ENCODE measurements at regions not wholly inside any gene's neighbourhood (a gene's known extent, or its start where the extent isn't known, plus 50 kb on each side); places are given as distances from the start of the nearest gene placed in this dataset.

DNA sequence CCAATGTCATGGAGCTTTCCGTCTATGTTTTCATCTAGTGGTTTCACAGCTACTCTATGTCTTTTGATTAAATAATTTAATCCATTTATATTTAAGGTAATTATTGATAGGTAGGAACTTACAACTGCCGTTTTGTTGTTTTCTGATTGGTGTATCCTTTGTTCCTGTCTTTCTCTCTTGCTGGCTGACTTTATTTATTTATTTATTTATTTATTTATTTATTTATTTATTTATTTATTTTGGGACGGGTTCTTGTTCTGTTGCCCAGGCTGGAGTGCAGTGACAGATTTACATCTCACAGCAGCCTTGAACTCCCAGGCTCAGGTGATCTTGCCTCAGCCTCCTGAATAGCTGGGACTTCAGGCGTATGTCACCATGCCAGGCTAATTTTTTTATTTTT is 299.2 kb upstream of the COL8A1 start:
- Histone ChIP-seq H3K4me1 (no peaks in the 10 kb centered on the region), H3K9me3 (peaks cover 0 to 12% of the 10 kb centered on the region in 2 donors), H3K36me3 (no peaks in the 10 kb centered on the region), H3K4me3 (no peak overlapping the region), H3K27ac (no peak overlapping the region), H3K27me3 (no peaks in the 10 kb centered on the region)
- no peak for DNase-seq (ENCODE audit: low spot score in 2 of 2)
- TF ChIP-seq CTCF (IDR thresholded peaks at IDR 0.05) (no peak), POLR2A (IDR thresholded peaks at IDR 0.05) (no peak), POLR2AphosphoS5 (IDR thresholded peaks at IDR 0.05) (no peak)
- intact Hi-C loops (cut with DNase I; ENCODE audit: low total_unique reads) = no loop called here

DNA sequence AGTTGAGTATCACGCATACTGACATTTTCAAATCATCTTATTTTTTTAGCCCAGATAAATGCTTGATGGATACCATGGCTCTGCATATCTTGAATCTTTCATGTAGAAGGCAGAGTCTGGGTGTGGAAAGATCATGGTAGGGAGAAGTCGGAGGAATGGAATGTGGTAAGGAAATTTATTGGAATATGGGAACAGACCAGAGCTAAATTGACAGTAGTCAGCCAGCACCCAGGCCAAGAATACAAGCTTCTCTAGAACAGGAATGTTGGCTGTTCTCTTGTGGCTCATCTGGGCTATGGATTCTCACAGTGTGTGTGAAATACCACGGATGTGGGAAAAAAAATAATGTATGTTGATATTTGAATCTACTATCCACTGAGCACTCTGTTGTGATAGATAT is 305.7 kb upstream of the COL8A1 start:
- H3K27ac ChIP-seq = no peak overlapping the region
- TF ChIP-seq CTCF (IDR thresholded peaks at IDR 0.05) = no peak
- TF ChIP-seq POLR2A (IDR thresholded peaks at IDR 0.05) = no peak
- TF ChIP-seq POLR2AphosphoS5 (IDR thresholded peaks at IDR 0.05) = no peak
- no peak for DNase-seq (ENCODE audit: low spot score in 2 of 2)
- no peaks in the 10 kb centered on the region for H3K4me1 ChIP-seq
- no peaks in the 10 kb centered on the region for H3K27me3 ChIP-seq
- H3K4me3 ChIP-seq = no peak overlapping the region
- H3K9me3 ChIP-seq = no peaks in the 10 kb centered on the region
- H3K36me3 ChIP-seq = no peaks in the 10 kb centered on the region
- intact Hi-C loops (cut with DNase I; ENCODE audit: low total_unique reads) = no loop called here

- no peaks in the 10 kb centered on the region for H3K9me3 ChIP-seq
- no peaks in the 10 kb centered on the region for H3K36me3 ChIP-seq
- H3K4me3 ChIP-seq = no peak overlapping the region
- no peak for DNase-seq (ENCODE audit: low spot score in 2 of 2)
- H3K4me1 ChIP-seq = no peaks in the 10 kb centered on the region
- no peaks in the 10 kb centered on the region for H3K27me3 ChIP-seq
- intact Hi-C loops (cut with DNase I; ENCODE audit: low total_unique reads) = no loop called here
- H3K27ac ChIP-seq = no peak overlapping the region
- TF ChIP-seq CTCF (IDR thresholded peaks at IDR 0.05) = no peak
- TF ChIP-seq POLR2A (IDR thresholded peaks at IDR 0.05) = no peak
- no peak for TF ChIP-seq POLR2AphosphoS5 (IDR thresholded peaks at IDR 0.05)
These were observed 306.1 kb upstream of the COL8A1 start for GRCh38 chr3:99332276-99332675.

DNA sequence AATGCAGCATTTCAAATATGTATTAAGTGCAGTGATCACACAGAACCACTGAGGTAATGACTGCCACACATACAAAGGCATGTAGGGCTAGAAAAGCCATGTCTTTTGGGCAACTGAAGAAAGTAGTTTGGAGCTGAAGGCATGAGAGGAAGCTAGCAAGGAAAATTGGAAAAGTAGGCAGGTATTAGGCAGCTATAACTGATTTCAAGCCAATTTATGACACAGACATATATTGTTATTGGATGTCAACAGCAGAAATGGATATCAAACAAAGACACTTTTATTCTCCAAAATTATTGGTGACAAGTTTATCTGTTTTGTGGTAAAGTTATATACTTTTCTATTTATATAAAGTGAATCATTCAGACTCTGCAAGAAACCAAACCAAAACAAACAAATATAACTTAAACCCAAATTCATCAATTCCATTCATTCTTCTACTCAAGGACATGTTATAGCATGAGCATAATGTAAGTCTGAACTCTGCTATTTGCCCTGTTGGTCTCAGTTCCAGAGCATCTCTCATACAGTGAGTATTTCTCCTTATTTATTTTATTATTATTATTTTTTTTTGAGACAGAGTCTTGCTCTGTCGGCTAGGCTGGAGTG is 307.4 kb upstream of the COL8A1 start:
- Histone ChIP-seq H3K4me1 (no peaks in the 10 kb centered on the region), H3K4me3 (no peak overlapping the region), H3K36me3 (no peaks in the 10 kb centered on the region), H3K9me3 (no peaks in the 10 kb centered on the region), H3K27ac (no peak overlapping the region), H3K27me3 (no peaks in the 10 kb centered on the region)
- intact Hi-C loops (cut with DNase I; ENCODE audit: low total_unique reads) = no loop called here
- no peak for DNase-seq (ENCODE audit: low spot score in 2 of 2)
- TF ChIP-seq CTCF (IDR thresholded peaks at IDR 0.05) = no peak
- TF ChIP-seq POLR2AphosphoS5 (IDR thresholded peaks at IDR 0.05) = no peak
- TF ChIP-seq POLR2A (IDR thresholded peaks at IDR 0.05) = no peak

DNA sequence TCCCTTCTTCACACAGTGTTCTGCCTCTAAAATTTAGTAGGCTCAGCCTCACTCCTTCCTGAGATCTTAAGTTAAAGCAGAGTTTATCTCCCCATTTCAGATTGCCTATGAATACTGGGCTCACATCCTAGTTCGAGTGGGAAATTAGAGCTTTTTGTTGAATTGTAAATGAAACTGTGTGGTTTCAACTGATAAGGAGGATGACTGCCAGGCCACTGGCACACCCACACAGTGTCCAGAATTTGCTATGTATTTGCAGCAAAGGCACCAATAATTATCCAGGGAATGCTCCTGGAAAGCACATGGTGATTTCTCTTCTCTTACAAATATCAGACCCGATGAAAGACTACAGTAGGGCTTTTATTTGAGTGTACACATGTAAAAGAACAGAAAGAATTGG is 308.1 kb upstream of the COL8A1 start:
- Histone ChIP-seq H3K9me3 (no peaks in the 10 kb centered on the region), H3K4me1 (no peaks in the 10 kb centered on the region), H3K36me3 (no peaks in the 10 kb centered on the region), H3K27ac (no peak overlapping the region), H3K4me3 (no peak overlapping the region), H3K27me3 (no peaks in the 10 kb centered on the region)
- no peak for DNase-seq (ENCODE audit: low spot score in 2 of 2)
- TF ChIP-seq CTCF (IDR thresholded peaks at IDR 0.05) (no peak), POLR2A (IDR thresholded peaks at IDR 0.05) (no peak)
- intact Hi-C loops (cut with DNase I; ENCODE audit: low total_unique reads) = no loop called here
